GM12878 (cell line): ENCODE measurements at regions not wholly inside any gene's neighbourhood (a gene's known extent, or its start where the extent isn't known, plus 50 kb on each side); places are given as distances from the start of the nearest gene placed in this dataset.

Experiments
- CBX3 ChIP-seq: fragments of 200-600 bp; sonication (generic); IDR thresholded peaks from 2 replicates; pipeline ENCODE4 v1.6.1; 2016; ENCODE audit warnings: low read depth, borderline replicate concordance
- EP300 ChIP-seq, 2 experiments: fragments of 150-350 bp in 1 of 2; IDR thresholded peaks; 2 replicates each; pipeline ENCODE4 v1.6.1; 2011 to 2012; ENCODE audit warnings: low read depth in 2 of 2, low read length in 2 of 2, borderline replicate concordance in 1 of 2, improper control_type of control experiment in 1 of 2, inconsistent platforms in 1 of 2; ENCODE audit not compliant: control insufficient read depth in 1 of 2
- EZH2 ChIP-seq: IDR thresholded peaks from 2 replicates; pipeline ENCODE4 v1.6.1; 2012; ENCODE audit warnings: low read depth, mild to moderate bottlenecking, control low read depth, inconsistent platforms, low read length, borderline replicate concordance; ENCODE audit not compliant: control insufficient read depth
- NFIC ChIP-seq: IDR thresholded peaks from 2 replicates; pipeline ENCODE4 v1.6.1; 2012; ENCODE audit warnings: low read depth, mild to moderate bottlenecking, inconsistent platforms, low read length, moderate library complexity
- POLR2A ChIP-seq: IDR thresholded peaks from 2 replicates; pipeline ENCODE4 v1.6.1; 2011; ENCODE audit warnings: low read depth, mild to moderate bottlenecking, low read length
- POLR2AphosphoS5 ChIP-seq: IDR thresholded peaks from 2 replicates; pipeline ENCODE4 v1.6.1; 2011; ENCODE audit warnings: mild to moderate bottlenecking, low read length, inconsistent platforms
- SP1 ChIP-seq: IDR thresholded peaks from one replicate; pipeline ENCODE4 v1.6.1; 2011; ENCODE audit warnings: low read depth, low read length
- STAT1 ChIP-seq: fragments of 450-650 bp; conservative IDR thresholded peaks from 2 replicates; pipeline ENCODE4 v1.6.1; 2014; ENCODE audit warnings: antibody characterized with exemption, mild to moderate bottlenecking
- TAF1 ChIP-seq: IDR thresholded peaks from 2 replicates; pipeline ENCODE4 v1.6.1; 2011; ENCODE audit warnings: mild to moderate bottlenecking, low read depth, low read length, borderline replicate concordance
- TCF7 ChIP-seq: IDR thresholded peaks from 2 replicates; pipeline ENCODE4 v1.6.1; 2014; ENCODE audit warnings: antibody characterized with exemption, borderline replicate concordance
- YY1 ChIP-seq: IDR thresholded peaks from 2 replicates; pipeline ENCODE4 v1.6.1; 2011; ENCODE audit warnings: low read depth, mild to moderate bottlenecking, low read length
- ZNF274 ChIP-seq: IDR thresholded peaks from one replicate; pipeline ENCODE4 v1.8.0; 2011; ENCODE audit not compliant: insufficient read length, insufficient read depth
- TF ChIP-seq, protein P1 (sequence below), 3 experiments: IDR thresholded peaks in 2 of 3; conservative IDR thresholded peaks in 1 of 3; 2 replicates each; pipeline ENCODE4 v1.5.1; 2011; ENCODE audit warnings: low read depth in 3 of 3, low read length in 3 of 3, mild to moderate bottlenecking in 3 of 3, control low read depth in 2 of 3, moderate library complexity in 2 of 3, inconsistent platforms in 1 of 3, mixed read lengths in 1 of 3; ENCODE audit not compliant: control insufficient read depth in 2 of 3, insufficient read depth in 1 of 3; ENCODE audit errors: extremely low read depth in 1 of 3
- TF ChIP-seq, protein P2 (sequence below): IDR thresholded peaks from 2 replicates; pipeline ENCODE4 v1.6.1; 2011; ENCODE audit warnings: low read depth, mild to moderate bottlenecking, low read length, moderate library complexity, borderline replicate concordance; ENCODE audit errors: extremely low read depth

DNA sequence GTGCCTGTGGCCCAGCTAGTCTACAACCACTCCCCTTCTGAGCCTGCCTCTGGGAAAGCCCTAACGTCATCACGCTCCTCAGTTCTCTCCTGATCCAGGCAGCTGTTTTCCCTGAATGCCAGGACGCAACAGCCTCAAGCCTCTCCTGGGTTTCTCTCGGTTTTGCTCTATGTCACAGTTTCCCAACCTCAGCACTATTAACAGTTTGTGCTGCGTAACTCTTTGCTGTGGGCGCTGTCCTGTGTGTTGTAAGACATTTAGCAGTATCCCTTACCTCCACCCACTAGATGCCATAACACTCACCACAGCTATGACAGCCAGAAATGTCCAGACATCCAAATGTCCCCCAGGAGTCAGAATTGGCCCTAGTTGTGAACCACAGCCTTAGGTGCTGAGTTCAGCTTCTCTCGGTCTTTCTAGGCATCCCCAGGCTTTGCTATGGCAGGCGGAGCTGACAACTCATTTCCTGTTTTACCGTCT lies 226.3 kb upstream of the NPVF start:
- TF ChIP-seq EZH2 (no peak), POLR2A (no peak), NFIC (no peak), YY1 (no peak), CBX3 (no peak), TAF1 (no peak), POLR2AphosphoS5 (no peak), TCF7 (no peak), SP1 (no peak), EP300 (IDR thresholded peaks at IDR 0.05; ENCODE audit: borderline replicate concordance in 1 of 2, control insufficient read depth in 1 of 2, low read depth in 2 of 2, low read length in 2 of 2) (no peak), ZNF274 (no peak), STAT1 (no peak)
- TF ChIP-seq, protein P1, sequence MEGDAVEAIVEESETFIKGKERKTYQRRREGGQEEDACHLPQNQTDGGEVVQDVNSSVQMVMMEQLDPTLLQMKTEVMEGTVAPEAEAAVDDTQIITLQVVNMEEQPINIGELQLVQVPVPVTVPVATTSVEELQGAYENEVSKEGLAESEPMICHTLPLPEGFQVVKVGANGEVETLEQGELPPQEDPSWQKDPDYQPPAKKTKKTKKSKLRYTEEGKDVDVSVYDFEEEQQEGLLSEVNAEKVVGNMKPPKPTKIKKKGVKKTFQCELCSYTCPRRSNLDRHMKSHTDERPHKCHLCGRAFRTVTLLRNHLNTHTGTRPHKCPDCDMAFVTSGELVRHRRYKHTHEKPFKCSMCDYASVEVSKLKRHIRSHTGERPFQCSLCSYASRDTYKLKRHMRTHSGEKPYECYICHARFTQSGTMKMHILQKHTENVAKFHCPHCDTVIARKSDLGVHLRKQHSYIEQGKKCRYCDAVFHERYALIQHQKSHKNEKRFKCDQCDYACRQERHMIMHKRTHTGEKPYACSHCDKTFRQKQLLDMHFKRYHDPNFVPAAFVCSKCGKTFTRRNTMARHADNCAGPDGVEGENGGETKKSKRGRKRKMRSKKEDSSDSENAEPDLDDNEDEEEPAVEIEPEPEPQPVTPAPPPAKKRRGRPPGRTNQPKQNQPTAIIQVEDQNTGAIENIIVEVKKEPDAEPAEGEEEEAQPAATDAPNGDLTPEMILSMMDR (IDR thresholded peaks at IDR 0.05 in 2 of 3, conservative IDR thresholded peaks at IDR 0.05 in 1 of 3; ENCODE audit: control insufficient read depth in 2 of 3, extremely low read depth in 1 of 3, insufficient read depth in 1 of 3, low read depth in 3 of 3, low read length in 3 of 3): no peak
- TF ChIP-seq, protein P2, sequence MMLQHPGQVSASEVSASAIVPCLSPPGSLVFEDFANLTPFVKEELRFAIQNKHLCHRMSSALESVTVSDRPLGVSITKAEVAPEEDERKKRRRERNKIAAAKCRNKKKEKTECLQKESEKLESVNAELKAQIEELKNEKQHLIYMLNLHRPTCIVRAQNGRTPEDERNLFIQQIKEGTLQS: no peak
